AG10803 (cell line): ENCODE measurements at regions not wholly inside any gene's neighbourhood (a gene's known extent, or its start where the extent isn't known, plus 50 kb on each side); places are given as distances from the start of the nearest gene placed in this dataset.

Source experiments
- DNase-seq: peaks from one replicate; pipeline ENCODE4 v3.0.0; 2010; ENCODE audit warnings: low read depth
- H3K4me3 ChIP-seq: 2 replicates; pipeline ENCODE4 v1.5.1; 2011; ENCODE audit warnings: mild to moderate bottlenecking, low read length, control low read depth
- TF ChIP-seq, protein P1 (sequence below): conservative IDR thresholded peaks from 2 replicates; pipeline ENCODE4 v1.5.1; 2011; ENCODE audit warnings: mild to moderate bottlenecking, low read length, control low read depth, inconsistent platforms

DNA sequence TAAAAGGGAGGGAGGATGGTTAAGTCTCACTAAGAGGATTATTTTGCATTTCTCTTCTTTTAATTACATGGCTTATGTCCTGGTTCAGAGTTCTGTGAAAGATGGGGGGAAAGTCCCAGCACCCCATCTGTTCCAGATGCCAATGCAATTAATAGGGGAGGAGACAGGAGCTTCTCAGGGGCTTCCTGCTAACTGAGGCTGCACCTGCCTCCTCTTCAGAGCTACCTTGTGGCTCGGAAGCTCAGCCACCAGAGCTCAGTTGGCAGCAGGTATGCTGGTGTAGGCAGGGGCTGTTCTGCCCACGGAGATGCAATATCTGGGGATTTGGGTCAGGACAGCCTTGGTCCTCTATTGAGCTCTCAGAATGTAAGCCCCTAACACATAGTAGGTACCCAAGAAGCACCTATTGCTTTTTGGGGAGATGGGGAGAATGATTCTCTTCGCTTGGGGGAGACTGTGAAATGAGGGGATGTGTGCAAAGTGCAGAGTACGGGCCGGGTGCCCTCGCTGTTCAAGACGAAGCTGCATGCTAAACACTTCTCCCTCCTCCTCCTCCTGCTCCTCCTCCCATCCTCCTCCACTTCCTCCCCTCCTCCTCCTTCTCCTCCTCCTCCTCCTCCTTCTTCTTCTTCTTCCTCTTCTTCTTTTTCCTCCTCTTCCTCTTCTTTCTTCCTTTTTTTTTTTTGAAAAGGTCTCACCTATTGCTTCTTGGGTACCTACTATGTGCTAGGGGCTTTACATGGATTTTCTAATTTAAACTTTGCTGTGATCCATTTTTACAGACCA is 279.0 kb downstream of the PTPRU start:
- TF ChIP-seq, protein P1, sequence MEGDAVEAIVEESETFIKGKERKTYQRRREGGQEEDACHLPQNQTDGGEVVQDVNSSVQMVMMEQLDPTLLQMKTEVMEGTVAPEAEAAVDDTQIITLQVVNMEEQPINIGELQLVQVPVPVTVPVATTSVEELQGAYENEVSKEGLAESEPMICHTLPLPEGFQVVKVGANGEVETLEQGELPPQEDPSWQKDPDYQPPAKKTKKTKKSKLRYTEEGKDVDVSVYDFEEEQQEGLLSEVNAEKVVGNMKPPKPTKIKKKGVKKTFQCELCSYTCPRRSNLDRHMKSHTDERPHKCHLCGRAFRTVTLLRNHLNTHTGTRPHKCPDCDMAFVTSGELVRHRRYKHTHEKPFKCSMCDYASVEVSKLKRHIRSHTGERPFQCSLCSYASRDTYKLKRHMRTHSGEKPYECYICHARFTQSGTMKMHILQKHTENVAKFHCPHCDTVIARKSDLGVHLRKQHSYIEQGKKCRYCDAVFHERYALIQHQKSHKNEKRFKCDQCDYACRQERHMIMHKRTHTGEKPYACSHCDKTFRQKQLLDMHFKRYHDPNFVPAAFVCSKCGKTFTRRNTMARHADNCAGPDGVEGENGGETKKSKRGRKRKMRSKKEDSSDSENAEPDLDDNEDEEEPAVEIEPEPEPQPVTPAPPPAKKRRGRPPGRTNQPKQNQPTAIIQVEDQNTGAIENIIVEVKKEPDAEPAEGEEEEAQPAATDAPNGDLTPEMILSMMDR = no peak
- H3K4me3 ChIP-seq = no peak overlapping the region
- DNase-seq = no peak

DNA sequence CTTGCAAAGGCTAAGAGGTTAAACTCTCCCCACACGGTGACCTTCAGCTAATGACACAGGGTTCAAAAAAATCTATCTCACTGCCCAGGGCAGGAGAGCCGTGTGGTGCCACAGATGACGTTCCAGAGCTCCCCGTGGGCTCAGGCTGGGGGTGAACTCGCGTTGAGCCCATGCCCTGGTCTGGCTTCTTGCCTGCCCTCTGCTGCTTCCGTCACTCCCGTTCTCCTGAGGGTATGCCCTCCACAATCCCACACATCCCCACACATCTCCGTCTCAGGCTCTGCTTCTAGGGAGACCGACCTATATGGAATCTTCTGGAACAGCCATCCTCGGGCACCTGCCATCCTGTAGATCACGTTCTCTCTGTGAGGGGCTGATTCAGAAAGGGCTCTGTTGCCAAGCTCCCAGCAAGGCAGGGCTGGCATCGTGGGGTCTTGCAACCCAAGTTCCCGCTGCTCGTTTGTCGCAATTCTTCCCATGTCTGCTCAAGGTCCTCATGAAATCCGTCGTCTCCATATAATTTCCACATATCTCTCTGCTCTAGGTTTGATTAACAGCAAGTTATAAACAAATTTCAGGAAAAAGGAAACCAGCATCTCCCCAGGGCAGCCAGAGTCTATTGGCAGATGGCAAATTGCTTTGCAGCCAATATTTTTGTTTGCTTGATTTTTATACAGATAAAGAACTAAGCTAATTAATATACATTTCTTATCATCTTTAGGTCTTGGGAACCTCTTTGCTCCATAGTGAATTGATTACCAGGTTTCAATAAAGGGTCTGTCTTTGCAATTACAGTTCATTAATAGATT is 278.2 kb downstream of the PTPRU start:
- no peak overlapping the region for H3K4me3 ChIP-seq
- TF ChIP-seq, protein P1 = no peak
- no peak for DNase-seq

DNA sequence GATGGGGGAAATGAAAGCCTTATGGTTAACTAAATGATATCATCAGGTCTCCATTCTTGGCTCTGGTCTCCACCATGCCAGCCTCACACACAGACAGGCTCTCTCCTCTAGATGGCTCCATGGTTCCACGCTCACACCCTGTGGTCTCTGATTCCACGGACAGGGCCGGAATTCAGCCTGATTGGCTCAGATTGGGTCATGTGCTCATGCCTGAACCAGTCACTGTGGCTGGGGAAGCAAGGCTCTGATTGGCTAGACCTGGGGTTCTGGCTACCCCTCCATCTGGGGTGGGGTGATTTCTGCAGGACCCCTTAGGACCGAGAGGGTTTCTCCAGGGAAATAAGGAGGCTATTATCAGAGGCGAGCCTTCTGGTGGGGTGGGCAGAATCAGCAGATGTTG is 277.0 kb downstream of the PTPRU start:
- peak; percentile 67 for DNase-seq
- TF ChIP-seq, protein P1 = peak; percentile 78
- H3K4me3 ChIP-seq = no peak overlapping the region

DNA sequence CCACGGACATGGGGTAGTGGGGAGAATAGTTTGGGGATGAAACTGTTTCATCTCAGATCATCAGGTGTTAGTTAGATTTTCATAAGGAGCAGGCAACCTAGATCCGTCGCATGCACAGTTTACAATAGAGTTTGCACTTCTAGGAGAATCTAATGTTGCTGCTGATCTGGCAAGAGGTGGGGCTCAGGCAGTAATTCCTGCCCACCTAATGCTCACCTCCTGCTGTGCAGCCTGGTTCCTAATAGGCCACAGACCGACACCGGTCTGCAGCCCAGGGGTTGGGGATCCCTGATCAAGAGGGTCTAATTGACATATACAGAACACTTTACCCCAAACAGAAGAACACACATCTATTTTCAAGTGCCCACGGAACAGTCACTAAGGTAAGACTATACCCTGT is 275.1 kb downstream of the PTPRU start:
- TF ChIP-seq, protein P1 = no peak
- no peak overlapping the region for H3K4me3 ChIP-seq
- no peak for DNase-seq

DNA sequence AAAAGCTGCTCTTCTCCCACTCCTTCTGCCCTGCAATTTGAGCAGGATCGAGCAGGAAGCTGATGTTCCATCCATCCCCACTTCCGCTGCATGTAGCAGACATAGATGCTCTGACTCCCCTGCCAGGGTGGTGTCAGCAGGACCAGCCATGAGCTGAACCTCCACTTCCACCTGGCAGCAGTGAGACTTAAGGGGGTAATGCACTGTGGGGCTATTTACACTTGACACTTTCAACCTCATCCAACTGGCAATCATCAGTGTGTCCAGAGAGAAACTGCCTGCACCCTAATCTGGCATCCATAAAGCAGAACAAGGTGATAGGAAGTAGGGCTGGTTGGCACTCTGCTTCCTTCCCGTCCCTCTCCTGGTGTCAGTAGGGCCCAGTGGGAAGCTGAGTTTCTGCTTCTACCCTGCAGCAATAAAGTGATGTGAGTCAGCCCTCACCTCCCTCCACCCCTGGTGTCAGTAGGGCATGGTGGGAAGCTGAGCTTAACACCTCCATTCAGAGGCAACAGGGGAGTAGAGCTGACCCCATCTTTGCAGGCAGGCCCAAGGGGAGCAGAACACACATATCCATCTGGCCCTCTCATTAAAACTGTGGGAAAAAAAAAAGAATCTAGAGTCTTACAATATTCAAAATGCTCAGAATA is 272.3 kb downstream of the PTPRU start:
- TF ChIP-seq, protein P1 = no peak
- H3K4me3 ChIP-seq = no peak overlapping the region
- no peak for DNase-seq

DNA sequence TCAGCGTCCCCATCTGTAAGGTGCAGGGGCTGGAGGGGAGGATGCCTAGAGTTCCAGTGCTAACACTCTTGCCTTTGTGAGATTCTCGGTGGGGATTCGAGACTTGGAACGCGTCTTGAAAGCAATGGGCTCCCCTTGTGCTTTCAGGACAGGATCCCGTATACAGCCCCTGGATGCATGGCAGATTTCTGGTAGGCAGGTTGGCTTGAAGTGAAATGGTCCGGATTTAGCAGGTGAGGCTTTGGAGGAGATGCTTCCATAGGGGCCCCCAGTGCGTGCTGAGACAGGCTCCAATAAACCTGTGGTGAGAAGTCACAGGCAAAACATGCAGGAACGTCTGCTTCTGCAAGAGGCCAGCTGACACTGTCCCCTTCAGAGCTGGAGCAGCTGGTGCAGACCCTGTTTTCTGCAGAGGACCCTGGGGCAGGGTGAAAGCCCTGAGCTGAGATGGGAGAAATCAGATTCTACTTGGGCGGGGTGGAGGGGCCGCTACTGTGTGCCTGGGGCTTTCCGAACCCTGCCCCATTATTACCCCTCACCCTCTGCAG is 270.4 kb downstream of the PTPRU start:
- DNase-seq = no peak
- H3K4me3 ChIP-seq = no peak overlapping the region
- TF ChIP-seq, protein P1 = no peak
